LNCAP (cell line): ENCODE measurements at regions not wholly inside any gene's neighbourhood (a gene's known extent, or its start where the extent isn't known, plus 50 kb on each side); places are given as distances from the start of the nearest gene placed in this dataset.

Experiments
- CTCF ChIP-seq: fragments of 450-650 bp; IDR thresholded peaks from 2 replicates; pipeline ENCODE4 v1.5.1; 2017; ENCODE audit warnings: mild to moderate bottlenecking

GRCh38 chr15:62495670-62496614 lies 330.9 kb upstream of the C2CD4B start:
- no peak for TF ChIP-seq CTCF

- TF ChIP-seq CTCF: no peak
Observed at GRCh38 chr15:62497356-62497755, 332.3 kb upstream of the C2CD4B start.

GRCh38 chr15:62498278-62498677 lies 333.2 kb upstream of the C2CD4B start:
- no peak for TF ChIP-seq CTCF

- TF ChIP-seq CTCF: no peak
Observed at GRCh38 chr15:62498712-62499111, 333.6 kb upstream of the C2CD4B start.

- no peak for TF ChIP-seq CTCF
Observed at GRCh38 chr15:62500325-62500724, 335.2 kb upstream of the C2CD4B start.

GRCh38 chr15:62502451-62502850 lies 337.4 kb upstream of the C2CD4B start:
- no peak for TF ChIP-seq CTCF

- TF ChIP-seq CTCF: no peak
Observed at GRCh38 chr15:62503451-62503850, 338.4 kb upstream of the C2CD4B start.
